ENCODE measurements at regions not wholly inside any gene's neighbourhood (a gene's known extent, or its start where the extent isn't known, plus 50 kb on each side); places are given as distances from the start of the nearest gene placed in this dataset.

DNA sequence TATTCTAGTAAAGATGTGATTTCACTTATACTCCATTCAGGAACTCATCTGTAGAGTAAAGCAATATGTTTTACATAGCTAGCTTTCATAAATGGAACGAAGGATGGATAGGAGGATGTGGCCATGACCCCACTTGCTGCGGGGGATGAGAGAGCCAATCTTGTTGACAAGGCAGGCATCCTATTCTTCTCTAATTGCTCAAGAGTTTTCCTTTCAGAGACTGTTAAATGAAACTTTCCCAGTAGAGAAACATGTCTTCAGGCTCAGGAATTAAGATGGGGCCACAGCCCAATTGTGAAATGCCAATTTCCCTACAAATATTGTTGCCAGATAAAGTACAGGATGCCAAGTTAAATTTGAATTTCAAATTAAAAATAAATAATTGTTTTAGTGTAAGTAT is 196.2 kb upstream of the TUT7 start:
- intact Hi-C loops (cut with DNase I; ENCODE audit: low total_unique reads) = no loop called here
- TF ChIP-seq, protein P1, sequence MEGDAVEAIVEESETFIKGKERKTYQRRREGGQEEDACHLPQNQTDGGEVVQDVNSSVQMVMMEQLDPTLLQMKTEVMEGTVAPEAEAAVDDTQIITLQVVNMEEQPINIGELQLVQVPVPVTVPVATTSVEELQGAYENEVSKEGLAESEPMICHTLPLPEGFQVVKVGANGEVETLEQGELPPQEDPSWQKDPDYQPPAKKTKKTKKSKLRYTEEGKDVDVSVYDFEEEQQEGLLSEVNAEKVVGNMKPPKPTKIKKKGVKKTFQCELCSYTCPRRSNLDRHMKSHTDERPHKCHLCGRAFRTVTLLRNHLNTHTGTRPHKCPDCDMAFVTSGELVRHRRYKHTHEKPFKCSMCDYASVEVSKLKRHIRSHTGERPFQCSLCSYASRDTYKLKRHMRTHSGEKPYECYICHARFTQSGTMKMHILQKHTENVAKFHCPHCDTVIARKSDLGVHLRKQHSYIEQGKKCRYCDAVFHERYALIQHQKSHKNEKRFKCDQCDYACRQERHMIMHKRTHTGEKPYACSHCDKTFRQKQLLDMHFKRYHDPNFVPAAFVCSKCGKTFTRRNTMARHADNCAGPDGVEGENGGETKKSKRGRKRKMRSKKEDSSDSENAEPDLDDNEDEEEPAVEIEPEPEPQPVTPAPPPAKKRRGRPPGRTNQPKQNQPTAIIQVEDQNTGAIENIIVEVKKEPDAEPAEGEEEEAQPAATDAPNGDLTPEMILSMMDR (IDR thresholded peaks at IDR 0.05) = no peak
- no peak for TF ChIP-seq POLR2A (IDR thresholded peaks at IDR 0.05)
- no peak overlapping the region for H3K4me3 ChIP-seq (ENCODE audit: low read depth, poor library complexity, severe bottlenecking)
- no peak for DNase-seq (ENCODE audit: low spot score in 2 of 2)
- WGBS, 2 donors = 39 to 40% methylated on average over 2 of the region's 2 CpGs

DNA sequence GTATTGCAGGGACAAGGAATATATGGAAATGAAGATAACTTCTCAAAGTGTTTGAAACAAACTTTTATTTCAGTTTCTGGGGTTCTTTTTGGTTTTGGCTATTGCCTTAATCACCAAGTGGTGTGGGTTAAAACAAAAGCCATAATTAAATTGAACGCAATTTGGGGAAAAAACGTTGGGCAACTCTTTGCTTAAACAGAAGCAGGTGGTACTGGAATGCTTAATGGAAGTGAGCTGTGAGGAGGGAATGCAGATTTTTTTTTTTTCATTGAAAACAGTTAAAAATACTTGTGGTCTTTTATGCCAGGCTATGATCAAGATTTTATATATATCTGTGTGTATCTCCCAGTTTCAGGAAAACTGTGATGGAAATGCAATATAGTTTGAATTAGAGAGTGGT is 195.7 kb upstream of the TUT7 start:
- no peak for TF ChIP-seq POLR2A (IDR thresholded peaks at IDR 0.05)
- TF ChIP-seq, protein P1 (IDR thresholded peaks at IDR 0.05) = no peak
- H3K4me3 ChIP-seq (ENCODE audit: low read depth, poor library complexity, severe bottlenecking) = no peak overlapping the region
- DNase-seq (ENCODE audit: low spot score in 2 of 2) = no peak
- WGBS, 2 donors = 54 to 59% methylated on average over 2 of the region's 2 CpGs
- intact Hi-C loops (cut with DNase I; ENCODE audit: low total_unique reads) = no loop called here

DNA sequence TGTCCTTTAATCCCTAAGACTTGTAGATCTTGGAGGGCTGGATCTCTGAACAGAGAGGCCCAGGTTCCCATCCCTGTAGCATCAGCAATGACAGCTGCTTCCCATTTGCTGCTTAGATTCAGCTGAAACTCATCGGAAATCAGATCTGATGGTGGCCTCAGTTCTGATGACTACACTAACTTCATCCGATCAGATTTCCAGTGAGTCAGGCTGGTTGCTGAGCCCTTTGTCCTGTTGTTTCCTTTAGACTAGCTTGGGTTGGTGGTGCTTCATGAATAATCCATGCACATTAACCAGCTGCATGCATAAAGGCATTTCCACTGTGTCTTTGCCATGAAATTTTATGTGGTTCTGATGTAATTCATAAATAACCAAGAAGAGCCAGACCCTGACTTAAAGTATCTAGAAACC is 195.2 kb upstream of the TUT7 start:
- intact Hi-C loops (cut with DNase I; ENCODE audit: low total_unique reads) = no loop called here
- TF ChIP-seq POLR2A (IDR thresholded peaks at IDR 0.05) = no peak
- TF ChIP-seq, protein P1 (IDR thresholded peaks at IDR 0.05) = no peak

DNA sequence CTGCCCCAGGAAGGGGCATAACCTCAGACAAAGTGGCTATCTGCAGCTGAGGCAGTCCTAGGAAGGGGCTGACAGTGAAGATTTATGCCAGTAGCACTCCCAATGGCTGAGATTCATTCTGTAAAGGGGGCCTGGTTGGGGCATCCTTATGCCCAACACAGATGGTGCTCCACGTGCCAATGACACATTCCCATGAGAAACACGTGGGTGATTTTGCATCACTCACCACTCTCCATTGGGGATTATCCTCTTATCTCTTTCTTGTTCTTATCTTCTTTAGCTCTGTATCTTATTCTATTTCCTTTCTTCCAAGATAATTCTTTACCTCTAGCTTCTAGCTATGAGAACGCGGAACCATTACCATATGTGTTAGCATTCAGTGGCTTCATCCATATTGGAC is 194.0 kb upstream of the TUT7 start:
- WGBS, 2 donors = 96 to 99% methylated on average over 4 of the region's 4 CpGs
- TF ChIP-seq, protein P1 (IDR thresholded peaks at IDR 0.05) = no peak
- TF ChIP-seq POLR2A (IDR thresholded peaks at IDR 0.05) = no peak
- DNase-seq (ENCODE audit: low spot score in 2 of 2) = no peak
- intact Hi-C loops (cut with DNase I; ENCODE audit: low total_unique reads) = no loop called here
- no peak overlapping the region for H3K4me3 ChIP-seq (ENCODE audit: low read depth, poor library complexity, severe bottlenecking)

More for the DNA sequence above, 195.2 kb upstream of the TUT7 start:
- WGBS, 2 donors = 67 to 72% methylated on average over 2 of the region's 2 CpGs
- H3K4me3 ChIP-seq (ENCODE audit: low read depth, poor library complexity, severe bottlenecking) = no peak overlapping the region
- no peak for DNase-seq (ENCODE audit: low spot score in 2 of 2)

DNA sequence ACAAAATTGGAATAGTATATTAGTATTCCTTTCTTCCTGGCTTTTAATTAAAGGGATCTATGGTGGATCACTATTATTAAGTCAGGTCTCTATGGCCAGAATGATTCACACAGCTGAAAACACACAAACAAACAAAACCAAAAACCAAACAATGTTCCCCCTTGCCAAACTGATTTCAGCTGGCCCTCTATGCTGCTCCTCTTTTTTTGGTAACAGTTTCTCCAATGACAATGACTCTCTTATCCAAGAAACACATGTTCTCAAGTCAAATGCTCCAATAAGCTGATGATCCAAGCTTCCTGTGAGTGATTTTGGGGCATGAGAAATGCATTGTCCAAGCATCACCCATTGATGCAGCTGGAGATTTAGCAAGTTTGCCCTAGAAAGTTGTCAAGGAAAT is 193.4 kb upstream of the TUT7 start:
- intact Hi-C loops (cut with DNase I; ENCODE audit: low total_unique reads) = no loop called here
- no peak overlapping the region for H3K4me3 ChIP-seq (ENCODE audit: low read depth, poor library complexity, severe bottlenecking)
- DNase-seq (ENCODE audit: low spot score in 2 of 2) = no peak
- no peak for TF ChIP-seq POLR2A (IDR thresholded peaks at IDR 0.05)
- TF ChIP-seq, protein P1 (IDR thresholded peaks at IDR 0.05) = no peak

DNA sequence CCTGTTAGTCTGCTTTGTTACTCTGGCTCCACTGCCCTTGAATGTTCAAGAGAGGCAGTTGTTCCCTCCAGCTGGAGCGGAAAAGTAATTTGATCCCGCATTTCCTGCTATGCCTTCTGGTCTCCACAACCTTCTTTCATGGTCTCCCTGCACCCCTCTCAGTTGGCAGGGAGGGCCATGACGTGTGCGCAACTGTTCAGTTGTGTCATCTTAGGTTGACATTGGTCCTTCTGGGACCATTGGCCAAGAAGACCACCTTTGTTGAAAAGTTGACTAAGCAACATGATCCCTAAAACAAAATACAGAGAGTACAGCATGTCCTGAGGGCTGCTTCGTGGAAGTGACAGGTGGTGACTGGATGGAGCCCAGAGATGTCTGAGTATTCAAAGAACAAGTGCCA is 192.5 kb upstream of the TUT7 start:
- WGBS, 2 donors = 81 to 90% methylated on average over 5 of the region's 5 CpGs
- no peak for DNase-seq (ENCODE audit: low spot score in 2 of 2)
- no peak overlapping the region for H3K4me3 ChIP-seq (ENCODE audit: low read depth, poor library complexity, severe bottlenecking)
- TF ChIP-seq, protein P1 (IDR thresholded peaks at IDR 0.05) = no peak
- no peak for TF ChIP-seq POLR2A (IDR thresholded peaks at IDR 0.05)
- intact Hi-C loops (cut with DNase I; ENCODE audit: low total_unique reads) = no loop called here
